ENCODE measurements at regions not wholly inside any gene's neighbourhood (a gene's known extent, or its start where the extent isn't known, plus 50 kb on each side); places are given as distances from the start of the nearest gene placed in this dataset.

DNA sequence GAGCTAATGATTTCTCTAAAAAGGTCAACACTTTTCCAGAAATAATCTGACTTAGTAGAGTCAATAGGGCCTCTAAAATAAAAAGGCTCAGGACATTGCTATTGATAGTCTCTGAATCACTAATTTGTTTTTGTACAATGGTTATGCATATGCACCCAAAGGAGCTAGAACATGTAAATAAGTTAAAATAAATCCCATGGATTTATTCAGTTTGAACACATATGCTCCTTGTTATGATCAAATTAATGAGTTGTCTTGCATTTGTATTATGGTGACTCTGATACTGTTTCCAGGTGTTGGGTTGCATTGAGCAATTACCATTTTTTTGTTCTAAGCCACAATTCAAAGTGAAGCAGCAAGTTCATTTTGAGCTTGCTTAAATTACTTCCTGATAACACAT, 276.0 kb upstream of the TUSC1 start:
- TF ChIP-seq, protein P1, sequence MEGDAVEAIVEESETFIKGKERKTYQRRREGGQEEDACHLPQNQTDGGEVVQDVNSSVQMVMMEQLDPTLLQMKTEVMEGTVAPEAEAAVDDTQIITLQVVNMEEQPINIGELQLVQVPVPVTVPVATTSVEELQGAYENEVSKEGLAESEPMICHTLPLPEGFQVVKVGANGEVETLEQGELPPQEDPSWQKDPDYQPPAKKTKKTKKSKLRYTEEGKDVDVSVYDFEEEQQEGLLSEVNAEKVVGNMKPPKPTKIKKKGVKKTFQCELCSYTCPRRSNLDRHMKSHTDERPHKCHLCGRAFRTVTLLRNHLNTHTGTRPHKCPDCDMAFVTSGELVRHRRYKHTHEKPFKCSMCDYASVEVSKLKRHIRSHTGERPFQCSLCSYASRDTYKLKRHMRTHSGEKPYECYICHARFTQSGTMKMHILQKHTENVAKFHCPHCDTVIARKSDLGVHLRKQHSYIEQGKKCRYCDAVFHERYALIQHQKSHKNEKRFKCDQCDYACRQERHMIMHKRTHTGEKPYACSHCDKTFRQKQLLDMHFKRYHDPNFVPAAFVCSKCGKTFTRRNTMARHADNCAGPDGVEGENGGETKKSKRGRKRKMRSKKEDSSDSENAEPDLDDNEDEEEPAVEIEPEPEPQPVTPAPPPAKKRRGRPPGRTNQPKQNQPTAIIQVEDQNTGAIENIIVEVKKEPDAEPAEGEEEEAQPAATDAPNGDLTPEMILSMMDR (IDR thresholded peaks at IDR 0.05; ENCODE audit: insufficient read depth, low read depth, low read length): no peak
- no peak for TF ChIP-seq EZH2 (IDR thresholded peaks at IDR 0.05; ENCODE audit: insufficient read depth, low read length)
